HEK293 (cell line): ENCODE measurements at regions not wholly inside any gene's neighbourhood (a gene's known extent, or its start where the extent isn't known, plus 50 kb on each side); places are given as distances from the start of the nearest gene placed in this dataset.

ENCODE experiments used
- CTCF ChIP-seq: fragments of 450-650 bp; formaldehyde crosslinking; IDR thresholded peaks from 2 replicates; pipeline ENCODE4 v1.5.1; 2016; ENCODE audit warnings: missing biosample characterization, missing genetic modification characterization
- EGR2 ChIP-seq: fragments of 450-650 bp; formaldehyde crosslinking; IDR thresholded peaks from 2 replicates; pipeline ENCODE4 v1.5.1; 2016; ENCODE audit warnings: low read depth, missing biosample characterization, missing genetic modification characterization
- ELK4 ChIP-seq: IDR thresholded peaks from 2 replicates; pipeline ENCODE4 v1.6.1; 2011; ENCODE audit warnings: mild to moderate bottlenecking, low read depth, low read length, borderline replicate concordance
- SALL2 ChIP-seq: fragments of 450-650 bp; formaldehyde crosslinking; IDR thresholded peaks from 2 replicates; pipeline ENCODE4 v1.5.0; 2017; ENCODE audit warnings: missing biosample characterization, mild to moderate bottlenecking, missing genetic modification characterization, borderline replicate concordance
- TRIM28 ChIP-seq: IDR thresholded peaks from 2 replicates; pipeline ENCODE4 v1.6.1; 2011; ENCODE audit warnings: low read length, control low read depth, borderline replicate concordance
- WT1 ChIP-seq: fragments of 450-650 bp; formaldehyde crosslinking; IDR thresholded peaks from 2 replicates; pipeline ENCODE4 v1.5.1; 2016; ENCODE audit warnings: missing biosample characterization, missing genetic modification characterization
- ZBTB21 ChIP-seq: fragments of 450-650 bp; formaldehyde crosslinking; IDR thresholded peaks from 2 replicates; pipeline ENCODE4 v1.5.1; 2017; ENCODE audit warnings: missing biosample characterization, missing genetic modification characterization
- ZBTB48 ChIP-seq: fragments of 450-650 bp; formaldehyde crosslinking; IDR thresholded peaks from 2 replicates; pipeline ENCODE4 v1.5.1; 2016; ENCODE audit warnings: missing biosample characterization, missing genetic modification characterization
- ZNF169 ChIP-seq: fragments of 450-650 bp; formaldehyde crosslinking; IDR thresholded peaks from 2 replicates; pipeline ENCODE4 v1.5.1; 2016; ENCODE audit warnings: missing biosample characterization, missing genetic modification characterization
- ZNF184 ChIP-seq: fragments of 450-650 bp; IDR thresholded peaks from 2 replicates; pipeline ENCODE4 v1.5.1; 2018; ENCODE audit warnings: missing biosample characterization, mild to moderate bottlenecking, missing genetic modification characterization
- ZNF239 ChIP-seq: fragments of 450-650 bp; formaldehyde crosslinking; IDR thresholded peaks from 2 replicates; pipeline ENCODE4 v1.5.1; 2016; ENCODE audit warnings: missing biosample characterization, missing genetic modification characterization
- ZNF248 ChIP-seq: fragments of 450-650 bp; formaldehyde crosslinking; IDR thresholded peaks from 2 replicates; pipeline ENCODE4 v1.5.1; 2017; ENCODE audit warnings: missing biosample characterization, missing genetic modification characterization
- ZNF341 ChIP-seq: fragments of 450-650 bp; formaldehyde crosslinking; IDR thresholded peaks from 2 replicates; pipeline ENCODE4; 2016; ENCODE audit warnings: low read depth, missing biosample characterization, missing genetic modification characterization
- ZNF362 ChIP-seq: fragments of 450-650 bp; formaldehyde crosslinking; IDR thresholded peaks from 2 replicates; pipeline ENCODE4 v1.5.1; 2016; ENCODE audit warnings: missing biosample characterization, missing genetic modification characterization
- ZNF521 ChIP-seq: fragments of 450-650 bp; formaldehyde crosslinking; IDR thresholded peaks from 2 replicates; pipeline ENCODE4 v1.5.1; 2017; ENCODE audit warnings: missing biosample characterization, mild to moderate bottlenecking, missing genetic modification characterization
- ZNF571 ChIP-seq: fragments of 450-650 bp; formaldehyde crosslinking; IDR thresholded peaks from 2 replicates; pipeline ENCODE4 v1.5.0; 2017; ENCODE audit warnings: missing biosample characterization, missing genetic modification characterization
- ZNF610 ChIP-seq: fragments of 450-650 bp; formaldehyde crosslinking; IDR thresholded peaks from 2 replicates; pipeline ENCODE4 v1.5.1; 2016; ENCODE audit warnings: missing biosample characterization, missing genetic modification characterization, borderline replicate concordance
- ZNF654 ChIP-seq: fragments of 450-650 bp; formaldehyde crosslinking; IDR thresholded peaks from 2 replicates; pipeline ENCODE4 v1.5.1; 2016; ENCODE audit warnings: low read depth, missing biosample characterization, missing genetic modification characterization
- ZNF660 ChIP-seq: fragments of 450-650 bp; IDR thresholded peaks from 2 replicates; pipeline ENCODE4 v1.5.1; 2018; ENCODE audit warnings: missing biosample characterization, mild to moderate bottlenecking, missing genetic modification characterization
- ZNF747 ChIP-seq: fragments of 450-650 bp; formaldehyde crosslinking; IDR thresholded peaks from 2 replicates; pipeline ENCODE4 v1.5.1; 2016; ENCODE audit warnings: missing biosample characterization, missing genetic modification characterization
- ZNF776 ChIP-seq: fragments of 450-650 bp; formaldehyde crosslinking; IDR thresholded peaks from 2 replicates; pipeline ENCODE4 v1.5.0; 2017; ENCODE audit warnings: missing biosample characterization, missing genetic modification characterization, borderline replicate concordance
- ZNF843 ChIP-seq: fragments of 450-650 bp; formaldehyde crosslinking; IDR thresholded peaks from 2 replicates; pipeline ENCODE4 v1.5.1; 2016; ENCODE audit warnings: missing biosample characterization, missing genetic modification characterization
- ZSCAN23 ChIP-seq: fragments of 450-650 bp; formaldehyde crosslinking; IDR thresholded peaks from 2 replicates; pipeline ENCODE4 v1.5.1; 2016; ENCODE audit warnings: missing biosample characterization, missing genetic modification characterization
- ZXDB ChIP-seq: fragments of 450-650 bp; formaldehyde crosslinking; IDR thresholded peaks from 2 replicates; pipeline ENCODE4 v1.5.1; 2016; ENCODE audit warnings: missing biosample characterization, missing genetic modification characterization
- TF ChIP-seq, protein P1 (sequence below): fragments of 450-650 bp; formaldehyde crosslinking; IDR thresholded peaks from 2 replicates; pipeline ENCODE4 v1.5.1; 2017; ENCODE audit warnings: missing biosample characterization, missing genetic modification characterization
- TF ChIP-seq, protein P2 (sequence below): fragments of 450-650 bp; formaldehyde crosslinking; IDR thresholded peaks from 2 replicates; pipeline ENCODE4 v1.5.1; 2017; ENCODE audit warnings: missing biosample characterization, missing genetic modification characterization
- TF ChIP-seq, protein P3 (sequence below): fragments of 450-650 bp; formaldehyde crosslinking; IDR thresholded peaks from 2 replicates; pipeline ENCODE4 v1.5.1; 2016; ENCODE audit warnings: missing biosample characterization, missing genetic modification characterization

GRCh38 chr20:11076434-11077105, 402.8 kb upstream of the JAG1 start (continued):
- no peak for TF ChIP-seq ZNF610 (tag by site-specific recombination)
- no peak for TF ChIP-seq CTCF (tag by site-specific recombination)
- TF ChIP-seq ZSCAN23, result no peak
- TF ChIP-seq, protein P1, sequence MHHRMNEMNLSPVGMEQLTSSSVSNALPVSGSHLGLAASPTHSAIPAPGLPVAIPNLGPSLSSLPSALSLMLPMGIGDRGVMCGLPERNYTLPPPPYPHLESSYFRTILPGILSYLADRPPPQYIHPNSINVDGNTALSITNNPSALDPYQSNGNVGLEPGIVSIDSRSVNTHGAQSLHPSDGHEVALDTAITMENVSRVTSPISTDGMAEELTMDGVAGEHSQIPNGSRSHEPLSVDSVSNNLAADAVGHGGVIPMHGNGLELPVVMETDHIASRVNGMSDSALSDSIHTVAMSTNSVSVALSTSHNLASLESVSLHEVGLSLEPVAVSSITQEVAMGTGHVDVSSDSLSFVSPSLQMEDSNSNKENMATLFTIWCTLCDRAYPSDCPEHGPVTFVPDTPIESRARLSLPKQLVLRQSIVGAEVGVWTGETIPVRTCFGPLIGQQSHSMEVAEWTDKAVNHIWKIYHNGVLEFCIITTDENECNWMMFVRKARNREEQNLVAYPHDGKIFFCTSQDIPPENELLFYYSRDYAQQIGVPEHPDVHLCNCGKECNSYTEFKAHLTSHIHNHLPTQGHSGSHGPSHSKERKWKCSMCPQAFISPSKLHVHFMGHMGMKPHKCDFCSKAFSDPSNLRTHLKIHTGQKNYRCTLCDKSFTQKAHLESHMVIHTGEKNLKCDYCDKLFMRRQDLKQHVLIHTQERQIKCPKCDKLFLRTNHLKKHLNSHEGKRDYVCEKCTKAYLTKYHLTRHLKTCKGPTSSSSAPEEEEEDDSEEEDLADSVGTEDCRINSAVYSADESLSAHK (tag by site-specific recombination), result peak; percentile 63
- TF ChIP-seq, protein P2, sequence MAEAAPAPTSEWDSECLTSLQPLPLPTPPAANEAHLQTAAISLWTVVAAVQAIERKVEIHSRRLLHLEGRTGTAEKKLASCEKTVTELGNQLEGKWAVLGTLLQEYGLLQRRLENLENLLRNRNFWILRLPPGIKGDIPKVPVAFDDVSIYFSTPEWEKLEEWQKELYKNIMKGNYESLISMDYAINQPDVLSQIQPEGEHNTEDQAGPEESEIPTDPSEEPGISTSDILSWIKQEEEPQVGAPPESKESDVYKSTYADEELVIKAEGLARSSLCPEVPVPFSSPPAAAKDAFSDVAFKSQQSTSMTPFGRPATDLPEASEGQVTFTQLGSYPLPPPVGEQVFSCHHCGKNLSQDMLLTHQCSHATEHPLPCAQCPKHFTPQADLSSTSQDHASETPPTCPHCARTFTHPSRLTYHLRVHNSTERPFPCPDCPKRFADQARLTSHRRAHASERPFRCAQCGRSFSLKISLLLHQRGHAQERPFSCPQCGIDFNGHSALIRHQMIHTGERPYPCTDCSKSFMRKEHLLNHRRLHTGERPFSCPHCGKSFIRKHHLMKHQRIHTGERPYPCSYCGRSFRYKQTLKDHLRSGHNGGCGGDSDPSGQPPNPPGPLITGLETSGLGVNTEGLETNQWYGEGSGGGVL (tag by site-specific recombination), result no peak
- no peak for TF ChIP-seq ZNF248 (tag by site-specific recombination)
- TF ChIP-seq ZNF239 (tag by site-specific recombination), result no peak
- TF ChIP-seq ELK4, result no peak
- TF ChIP-seq SALL2 (tag by site-specific recombination), result no peak
- no peak for TF ChIP-seq ZNF362
- peak; percentile 93 for TF ChIP-seq WT1 (tag by site-specific recombination)
- TF ChIP-seq, protein P3, sequence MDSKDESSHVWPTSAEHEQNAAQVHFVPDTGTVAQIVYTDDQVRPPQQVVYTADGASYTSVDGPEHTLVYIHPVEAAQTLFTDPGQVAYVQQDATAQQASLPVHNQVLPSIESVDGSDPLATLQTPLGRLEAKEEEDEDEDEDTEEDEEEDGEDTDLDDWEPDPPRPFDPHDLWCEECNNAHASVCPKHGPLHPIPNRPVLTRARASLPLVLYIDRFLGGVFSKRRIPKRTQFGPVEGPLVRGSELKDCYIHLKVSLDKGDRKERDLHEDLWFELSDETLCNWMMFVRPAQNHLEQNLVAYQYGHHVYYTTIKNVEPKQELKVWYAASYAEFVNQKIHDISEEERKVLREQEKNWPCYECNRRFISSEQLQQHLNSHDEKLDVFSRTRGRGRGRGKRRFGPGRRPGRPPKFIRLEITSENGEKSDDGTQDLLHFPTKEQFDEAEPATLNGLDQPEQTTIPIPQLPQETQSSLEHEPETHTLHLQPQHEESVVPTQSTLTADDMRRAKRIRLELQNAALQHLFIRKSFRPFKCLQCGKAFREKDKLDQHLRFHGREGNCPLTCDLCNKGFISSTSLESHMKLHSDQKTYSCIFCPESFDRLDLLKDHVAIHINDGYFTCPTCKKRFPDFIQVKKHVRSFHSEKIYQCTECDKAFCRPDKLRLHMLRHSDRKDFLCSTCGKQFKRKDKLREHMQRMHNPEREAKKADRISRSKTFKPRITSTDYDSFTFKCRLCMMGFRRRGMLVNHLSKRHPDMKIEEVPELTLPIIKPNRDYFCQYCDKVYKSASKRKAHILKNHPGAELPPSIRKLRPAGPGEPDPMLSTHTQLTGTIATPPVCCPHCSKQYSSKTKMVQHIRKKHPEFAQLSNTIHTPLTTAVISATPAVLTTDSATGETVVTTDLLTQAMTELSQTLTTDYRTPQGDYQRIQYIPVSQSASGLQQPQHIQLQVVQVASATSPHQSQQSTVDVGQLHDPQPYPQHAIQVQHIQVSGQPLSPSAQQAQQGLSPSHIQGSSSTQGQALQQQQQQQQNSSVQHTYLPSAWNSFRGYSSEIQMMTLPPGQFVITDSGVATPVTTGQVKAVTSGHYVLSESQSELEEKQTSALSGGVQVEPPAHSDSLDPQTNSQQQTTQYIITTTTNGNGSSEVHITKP (tag by site-specific recombination), result no peak
- TF ChIP-seq ZNF184, result no peak
- no peak for TF ChIP-seq ZNF843
- TF ChIP-seq ZNF341 (tag by site-specific recombination), result no peak
- no peak for TF ChIP-seq ZBTB21 (tag by site-specific recombination)
- TF ChIP-seq ZXDB (tag by site-specific recombination), result peak; percentile 47; the same call in 1 of the 2 replicates
- TF ChIP-seq ZNF654 (tag by site-specific recombination), result no peak
- no peak for TF ChIP-seq ZNF521 (tag by site-specific recombination)
- no peak for TF ChIP-seq ZNF571 (tag by site-specific recombination)
- no peak for TF ChIP-seq EGR2
- no peak for TF ChIP-seq ZNF660 (tag by site-specific recombination)
- TF ChIP-seq ZNF169, result no peak
- 0 out of 2 replicates have a peak, but pooled peaks have one; percentile 40 for TF ChIP-seq TRIM28
- no peak for TF ChIP-seq ZNF776 (tag by site-specific recombination)
- TF ChIP-seq ZNF747 (tag by site-specific recombination), result no peak
- no peak for TF ChIP-seq ZBTB48
